ENCODE measurements at regions not wholly inside any gene's neighbourhood (a gene's known extent, or its start where the extent isn't known, plus 50 kb on each side); places are given as distances from the start of the nearest gene placed in this dataset.

GRCh38 chr2:8602809-8603208 lies 79.0 kb upstream of the ID2 start:
- TF ChIP-seq CTCF (IDR thresholded peaks at IDR 0.05 in 4 of 5, conservative IDR thresholded peaks at IDR 0.05 in 1 of 5) (no peak), POLR2A (IDR thresholded peaks at IDR 0.05) (no peak)
